ENCODE measurements at regions not wholly inside any gene's neighbourhood (a gene's known extent, or its start where the extent isn't known, plus 50 kb on each side); places are given as distances from the start of the nearest gene placed in this dataset.

DNA sequence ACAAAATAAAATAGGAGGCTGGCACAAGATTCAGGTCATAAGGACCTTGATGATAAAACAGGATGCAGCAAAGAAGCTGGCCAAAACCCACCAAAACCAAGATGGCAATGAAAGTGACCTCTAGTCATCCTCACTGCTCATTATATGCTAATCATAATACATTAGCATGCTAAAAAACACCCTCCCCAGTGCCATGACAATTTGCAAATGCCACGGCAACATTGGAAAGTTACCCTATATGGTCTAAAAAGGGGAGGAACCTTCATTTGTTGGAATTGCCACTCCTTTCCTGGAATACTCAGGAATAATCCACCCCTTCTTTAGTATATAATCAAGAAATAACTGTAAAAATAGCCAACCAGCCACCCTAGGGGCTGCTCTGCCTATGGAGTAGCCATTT lies 108.8 kb upstream of the GRIK1 start:
- H3K4me1 ChIP-seq (ENCODE audit: control insufficient read depth, extremely low read depth, insufficient read depth, low read length), result no peaks in the 10 kb centered on the region
- H3K27me3 ChIP-seq (ENCODE audit: control insufficient read depth, insufficient read depth, low read length), result no peaks in the 10 kb centered on the region
- TF ChIP-seq EZH2 (IDR thresholded peaks at IDR 0.05; ENCODE audit: low read length, missing control alignments) (no peak), CTCF (conservative IDR thresholded peaks at IDR 0.05 in 1 of 2, IDR thresholded peaks at IDR 0.05 in 1 of 2; ENCODE audit: low read depth in 1 of 2, low read length in 2 of 2) (no peak)

GRCh38 chr21:30044447-30045064 lies 104.8 kb upstream of the GRIK1 start:
- DNase-seq (ENCODE audit: low read depth in 2 of 2), result peak; percentile 3 to 25
- Histone ChIP-seq H3K4me1 (ENCODE audit: control insufficient read depth, extremely low read depth, insufficient read depth, low read length) (no peaks in the 10 kb centered on the region), H3K9ac (ENCODE audit: insufficient read depth, low read length) (no peak overlapping the region), H3K9me3 (ENCODE audit: control insufficient read depth, insufficient read depth, low read depth, low read length) (no peaks in the 10 kb centered on the region), H3K27me3 (ENCODE audit: control insufficient read depth, insufficient read depth, low read length) (no peaks in the 10 kb centered on the region), H4K20me1 (ENCODE audit: control insufficient read depth, extremely low read depth, insufficient read depth, low read length) (no peaks in the 10 kb centered on the region), H3K27ac (ENCODE audit: insufficient read depth, low read length) (no peak overlapping the region), H2AFZ (ENCODE audit: low read length) (no peak overlapping the region), H3K36me3 (ENCODE audit: control insufficient read depth, insufficient read depth, low read length) (no peaks in the 10 kb centered on the region), H3K79me2 (ENCODE audit: control insufficient read depth, insufficient read depth, low read length) (no peaks in the 10 kb centered on the region), H3K4me3 (replicated peaks in 1 of 4; ENCODE audit: control extremely low read depth in 1 of 4, insufficient read depth in 1 of 4, low read depth in 3 of 4, low read length in 4 of 4) (no peak overlapping the region), H3K4me2 (ENCODE audit: extremely low read depth, insufficient read depth, low read length) (no peak overlapping the region)
- TF ChIP-seq CTCF (conservative IDR thresholded peaks at IDR 0.05 in 1 of 2, IDR thresholded peaks at IDR 0.05 in 1 of 2; ENCODE audit: low read depth in 1 of 2, low read length in 2 of 2) (peak; percentile 66 to 81), EZH2 (IDR thresholded peaks at IDR 0.05; ENCODE audit: low read length, missing control alignments) (no peak)

More for the DNA sequence above, 108.8 kb upstream of the GRIK1 start:
- Histone ChIP-seq H3K27ac (ENCODE audit: insufficient read depth, low read length) (no peak overlapping the region), H3K9ac (ENCODE audit: insufficient read depth, low read length) (no peak overlapping the region), H3K4me2 (ENCODE audit: extremely low read depth, insufficient read depth, low read length) (no peak overlapping the region), H3K9me3 (ENCODE audit: control insufficient read depth, insufficient read depth, low read depth, low read length) (no peaks in the 10 kb centered on the region), H2AFZ (ENCODE audit: low read length) (no peak overlapping the region), H3K4me3 (replicated peaks in 1 of 4; ENCODE audit: control extremely low read depth in 1 of 4, insufficient read depth in 1 of 4, low read depth in 3 of 4, low read length in 4 of 4) (no peak overlapping the region), H4K20me1 (ENCODE audit: control insufficient read depth, extremely low read depth, insufficient read depth, low read length) (no peaks in the 10 kb centered on the region), H3K79me2 (ENCODE audit: control insufficient read depth, insufficient read depth, low read length) (no peaks in the 10 kb centered on the region), H3K36me3 (ENCODE audit: control insufficient read depth, insufficient read depth, low read length) (no peaks in the 10 kb centered on the region)
- DNase-seq (ENCODE audit: low read depth in 2 of 2), result no peak

DNA sequence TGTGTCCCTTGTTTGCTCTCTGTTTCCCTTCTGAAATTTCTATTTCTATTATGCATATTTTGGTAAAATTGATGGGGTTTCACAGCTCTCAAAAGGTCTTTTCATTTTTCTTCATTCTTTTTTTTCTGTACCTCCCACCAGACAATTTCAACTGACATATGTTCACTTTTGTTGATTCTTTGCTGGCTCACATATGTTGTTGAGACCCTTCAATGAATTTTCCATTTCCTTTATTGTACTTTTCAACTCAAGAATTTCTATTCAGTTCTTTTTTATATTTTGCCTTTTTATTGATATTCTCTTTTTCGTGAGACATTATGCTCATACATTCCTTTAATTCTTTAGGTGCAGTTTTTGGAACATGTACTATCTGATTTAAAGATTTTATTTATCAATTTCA lies 102.6 kb upstream of the GRIK1 start:
- Histone ChIP-seq H3K79me2 (ENCODE audit: control insufficient read depth, insufficient read depth, low read length) (no peaks in the 10 kb centered on the region), H3K4me2 (ENCODE audit: extremely low read depth, insufficient read depth, low read length) (no peak overlapping the region), H4K20me1 (ENCODE audit: control insufficient read depth, extremely low read depth, insufficient read depth, low read length) (no peaks in the 10 kb centered on the region), H3K4me3 (replicated peaks in 1 of 4; ENCODE audit: control extremely low read depth in 1 of 4, insufficient read depth in 1 of 4, low read depth in 3 of 4, low read length in 4 of 4) (no peak overlapping the region), H3K27me3 (ENCODE audit: control insufficient read depth, insufficient read depth, low read length) (no peaks in the 10 kb centered on the region), H3K4me1 (ENCODE audit: control insufficient read depth, extremely low read depth, insufficient read depth, low read length) (no peaks in the 10 kb centered on the region), H3K36me3 (ENCODE audit: control insufficient read depth, insufficient read depth, low read length) (no peaks in the 10 kb centered on the region), H2AFZ (ENCODE audit: low read length) (no peak overlapping the region), H3K27ac (ENCODE audit: insufficient read depth, low read length) (no peak overlapping the region), H3K9me3 (ENCODE audit: control insufficient read depth, insufficient read depth, low read depth, low read length) (no peaks in the 10 kb centered on the region), H3K9ac (ENCODE audit: insufficient read depth, low read length) (no peak overlapping the region)
- DNase-seq (ENCODE audit: low read depth in 2 of 2), result no peak
- no peak for TF ChIP-seq CTCF (conservative IDR thresholded peaks at IDR 0.05 in 1 of 2, IDR thresholded peaks at IDR 0.05 in 1 of 2; ENCODE audit: low read depth in 1 of 2, low read length in 2 of 2)
- no peak for TF ChIP-seq EZH2 (IDR thresholded peaks at IDR 0.05; ENCODE audit: low read length, missing control alignments)

Data from fibroblast of lung (primary cell).